ENCODE measurements at regions not wholly inside any gene's neighbourhood (a gene's known extent, or its start where the extent isn't known, plus 50 kb on each side); places are given as distances from the start of the nearest gene placed in this dataset.

GRCh38 chr7:94333810-94334209 lies 60.9 kb upstream of the COL1A2 start:
- TF ChIP-seq POLR2A (IDR thresholded peaks at IDR 0.05): no peak
- no peak for TF ChIP-seq CTCF (IDR thresholded peaks at IDR 0.05)
- TF ChIP-seq EP300 (IDR thresholded peaks at IDR 0.05): no peak

Data from tibial nerve (tissue), 4 donors.